HCT116 (cell line): ENCODE measurements at regions not wholly inside any gene's neighbourhood (a gene's known extent, or its start where the extent isn't known, plus 50 kb on each side); places are given as distances from the start of the nearest gene placed in this dataset.

Experiments
- ATAC-seq: fragments of 200-7000 bp; cut with Tn5 transposase; 2 replicates; pipeline ENCODE4 v1.9.1; 2020; ENCODE audit warnings: mild to moderate bottlenecking, moderate library complexity
- BruUV-seq: library from RNA; stranded (reverse); fragments of 400-500 nt; replicated peaks from 2 replicates; lab custom pipeline; 2021; lab: Mats Ljungman, UMichigan
- CTCF ChIA-PET: fragments of 300-600 bp; sonication (Branson Sonifier 250); formaldehyde crosslinking; loops from one replicate; lab custom pipeline; 2021; ENCODE audit warnings: antibody characterized with exemption; lab: Charles Lee
- POLR2A ChIA-PET: fragments of 300-600, 350-600 bp; sonication (Branson Sonifier 250); formaldehyde crosslinking; loops from one replicate; lab custom pipeline; 2021; ENCODE audit warnings: antibody characterized with exemption; lab: Charles Lee
- RAD21 ChIA-PET, 2 experiments: fragments of 300-600 bp; sonication (Branson Sonifier 250); formaldehyde crosslinking; loops; one replicate each; lab custom pipeline; 2023; ENCODE audit warnings: low total read pairs in 2 of 2; ENCODE audit not compliant: uncharacterized antibody in 2 of 2, unreplicated experiment in 2 of 2, low non-redundant PET in 1 of 2; lab: Charles Lee
- DNase-seq: peaks from one replicate; pipeline ENCODE4 v3.0.0-alpha.2; 2010; ENCODE audit warnings: low read depth, low spot score
- H2AFZ ChIP-seq: fragments of 200-600 bp; shearing (Covaris generic), sonication (generic); 2 replicates; pipeline ENCODE4 v1.6.1; 2017; ENCODE audit warnings: low read depth, mixed run types, mixed read lengths, antibody characterized with exemption, low read length; ENCODE audit not compliant: poor library complexity, severe bottlenecking
- H3K27ac ChIP-seq: 2 replicates; pipeline ENCODE4 v1.5.1; 2012; ENCODE audit warnings: low read depth, low read length
- H3K27me3 ChIP-seq: fragments of 200-600 bp; sonication (generic); 2 replicates; pipeline ENCODE4 v1.6.1; 2016; ENCODE audit warnings: mixed run types, low read length, mixed read lengths; ENCODE audit not compliant: insufficient read depth
- H3K36me3 ChIP-seq, 2 experiments: fragments of 200-500 bp in 1 of 2; fragments of 200-600 bp in 1 of 2; sonication (Bioruptor generic) in 1 of 2; sonication (generic) in 1 of 2; 2 replicates each; pipeline versions ENCODE4 v1.5.1 to v1.6.1; 2014 to 2016; ENCODE audit warnings: low read length in 2 of 2, inconsistent platforms in 1 of 2, mixed read lengths in 1 of 2, mixed run types in 1 of 2; ENCODE audit not compliant: insufficient read depth in 2 of 2, control insufficient read depth in 1 of 2
- H3K4me1 ChIP-seq, 2 experiments: fragments of 200-600 bp in 1 of 2; sonication (generic) in 1 of 2; 2 replicates each; pipeline versions ENCODE4 v1.5.1 to v1.6.1; 2012 to 2017; ENCODE audit warnings: low read length in 2 of 2, inconsistent platforms in 1 of 2, mild to moderate bottlenecking in 1 of 2, mixed read lengths in 1 of 2, mixed run types in 1 of 2, moderate library complexity in 1 of 2; ENCODE audit not compliant: insufficient read depth in 2 of 2, control insufficient read depth in 1 of 2
- H3K4me2 ChIP-seq: fragments of 200-600 bp; sonication (generic); 2 replicates; pipeline ENCODE4 v1.6.1; 2017; ENCODE audit warnings: mixed run types, low read length, mixed read lengths
- H3K4me3 ChIP-seq, 2 experiments: fragments of 200-600 bp in 1 of 2; sonication (generic) in 1 of 2; replicated peaks in 1 of 2; 2 replicates each; pipeline ENCODE4 v1.5.1; 2011 to 2016; ENCODE audit warnings: low read length in 2 of 2, control low read depth in 1 of 2, low read depth in 1 of 2, mild to moderate bottlenecking in 1 of 2, mixed read lengths in 1 of 2, mixed run types in 1 of 2
- H3K79me2 ChIP-seq: fragments of 200-600 bp; sonication (generic); 2 replicates; pipeline ENCODE4 v1.6.1; 2017; ENCODE audit warnings: mild to moderate bottlenecking, mixed run types, low read length, moderate library complexity, mixed read lengths; ENCODE audit not compliant: insufficient read depth
- H3K9ac ChIP-seq: fragments of 200-600 bp; sonication (generic); 2 replicates; pipeline ENCODE4 v1.6.1; 2016; ENCODE audit warnings: low read length, mixed read lengths
- H3K9me2 ChIP-seq: fragments of 200-600 bp; sonication (generic), shearing (Covaris generic); 2 replicates; pipeline ENCODE4 v1.6.1; 2017; ENCODE audit warnings: mixed run types, mild to moderate bottlenecking, moderate library complexity; ENCODE audit not compliant: insufficient read depth
- H3K9me3 ChIP-seq, 2 experiments: fragments of 200-500 bp in 1 of 2; fragments of 200-600 bp in 1 of 2; sonication (Bioruptor generic) in 1 of 2; sonication (generic) in 1 of 2; 2 replicates each; pipeline ENCODE4 v1.6.1; 2014 to 2017; ENCODE audit warnings: low read length in 2 of 2, mixed read lengths in 2 of 2, inconsistent platforms in 1 of 2, low read depth in 1 of 2, mild to moderate bottlenecking in 1 of 2, mixed run types in 1 of 2, moderate library complexity in 1 of 2; ENCODE audit not compliant: control insufficient read depth in 1 of 2, insufficient read depth in 1 of 2
- H4K20me1 ChIP-seq: fragments of 200-600 bp; sonication (generic), shearing (Covaris generic); 2 replicates; pipeline ENCODE4 v1.6.1; 2017; ENCODE audit warnings: mixed run types, mild to moderate bottlenecking, moderate library complexity; ENCODE audit not compliant: insufficient read depth
- CEBPB ChIP-seq: IDR thresholded peaks from 2 replicates; pipeline ENCODE4 v1.6.1; 2012; ENCODE audit warnings: low read depth
- EGR1 ChIP-seq: IDR thresholded peaks from 2 replicates; pipeline ENCODE4 v1.6.1; 2012; ENCODE audit warnings: low read depth
- EZH2 ChIP-seq: fragments of 200-600 bp; sonication (generic); IDR thresholded peaks from 2 replicates; pipeline ENCODE4 v1.6.1; 2017; ENCODE audit warnings: antibody characterized with exemption, mixed run types
- POLR2A ChIP-seq: IDR thresholded peaks from 2 replicates; pipeline ENCODE4 v1.7.0; 2011; ENCODE audit warnings: borderline replicate concordance; ENCODE audit not compliant: insufficient read depth, insufficient read length; ENCODE audit errors: extremely low read depth
- SIN3A ChIP-seq: IDR thresholded peaks from 2 replicates; pipeline ENCODE4 v1.6.1; 2012; ENCODE audit warnings: low read depth
- SP1 ChIP-seq: IDR thresholded peaks from 2 replicates; pipeline ENCODE4 v1.6.1; 2012; ENCODE audit warnings: low read depth
- intact Hi-C: fragments of 100-400 bp; cut with micrococcal nuclease; formaldehyde crosslinking; loops from 2 replicates; pipeline ENCODE4 v1.10.0; 2022
- TF ChIP-seq, protein P1 (sequence below): IDR thresholded peaks from 2 replicates; pipeline ENCODE4 v1.6.1; 2011; ENCODE audit warnings: mild to moderate bottlenecking, low read length, moderate library complexity; ENCODE audit not compliant: insufficient replicate concordance; ENCODE audit errors: extremely low read depth
- TF ChIP-seq, protein P2 (sequence below): IDR thresholded peaks from 2 replicates; pipeline ENCODE4 v1.6.1; 2012; ENCODE audit warnings: low read depth

DNA sequence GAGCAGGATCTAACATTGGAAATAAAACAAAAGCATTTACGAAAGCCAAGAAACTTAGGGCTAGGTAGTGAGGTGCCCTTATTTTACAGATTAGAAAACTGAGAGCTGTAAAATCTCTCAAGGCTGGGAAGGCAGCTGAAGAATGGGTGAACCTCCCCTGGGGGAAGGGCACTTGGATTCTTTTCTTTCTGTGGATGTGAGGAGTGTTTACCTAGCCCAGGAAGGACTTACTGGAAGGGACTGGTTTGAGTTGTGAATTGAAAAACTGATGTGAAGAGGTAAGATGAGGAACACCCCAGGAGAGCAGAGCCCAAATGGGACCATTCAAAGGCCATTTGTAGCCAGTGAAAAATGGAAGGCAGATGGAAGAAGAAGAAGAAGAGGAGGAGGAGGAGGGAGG lies 74.7 kb upstream of the NGF start:
- no peak for TF ChIP-seq SP1
- TF ChIP-seq, protein P1, sequence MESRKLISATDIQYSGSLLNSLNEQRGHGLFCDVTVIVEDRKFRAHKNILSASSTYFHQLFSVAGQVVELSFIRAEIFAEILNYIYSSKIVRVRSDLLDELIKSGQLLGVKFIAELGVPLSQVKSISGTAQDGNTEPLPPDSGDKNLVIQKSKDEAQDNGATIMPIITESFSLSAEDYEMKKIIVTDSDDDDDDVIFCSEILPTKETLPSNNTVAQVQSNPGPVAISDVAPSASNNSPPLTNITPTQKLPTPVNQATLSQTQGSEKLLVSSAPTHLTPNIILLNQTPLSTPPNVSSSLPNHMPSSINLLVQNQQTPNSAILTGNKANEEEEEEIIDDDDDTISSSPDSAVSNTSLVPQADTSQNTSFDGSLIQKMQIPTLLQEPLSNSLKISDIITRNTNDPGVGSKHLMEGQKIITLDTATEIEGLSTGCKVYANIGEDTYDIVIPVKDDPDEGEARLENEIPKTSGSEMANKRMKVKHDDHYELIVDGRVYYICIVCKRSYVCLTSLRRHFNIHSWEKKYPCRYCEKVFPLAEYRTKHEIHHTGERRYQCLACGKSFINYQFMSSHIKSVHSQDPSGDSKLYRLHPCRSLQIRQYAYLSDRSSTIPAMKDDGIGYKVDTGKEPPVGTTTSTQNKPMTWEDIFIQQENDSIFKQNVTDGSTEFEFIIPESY: no peak
- TF ChIP-seq, protein P2, sequence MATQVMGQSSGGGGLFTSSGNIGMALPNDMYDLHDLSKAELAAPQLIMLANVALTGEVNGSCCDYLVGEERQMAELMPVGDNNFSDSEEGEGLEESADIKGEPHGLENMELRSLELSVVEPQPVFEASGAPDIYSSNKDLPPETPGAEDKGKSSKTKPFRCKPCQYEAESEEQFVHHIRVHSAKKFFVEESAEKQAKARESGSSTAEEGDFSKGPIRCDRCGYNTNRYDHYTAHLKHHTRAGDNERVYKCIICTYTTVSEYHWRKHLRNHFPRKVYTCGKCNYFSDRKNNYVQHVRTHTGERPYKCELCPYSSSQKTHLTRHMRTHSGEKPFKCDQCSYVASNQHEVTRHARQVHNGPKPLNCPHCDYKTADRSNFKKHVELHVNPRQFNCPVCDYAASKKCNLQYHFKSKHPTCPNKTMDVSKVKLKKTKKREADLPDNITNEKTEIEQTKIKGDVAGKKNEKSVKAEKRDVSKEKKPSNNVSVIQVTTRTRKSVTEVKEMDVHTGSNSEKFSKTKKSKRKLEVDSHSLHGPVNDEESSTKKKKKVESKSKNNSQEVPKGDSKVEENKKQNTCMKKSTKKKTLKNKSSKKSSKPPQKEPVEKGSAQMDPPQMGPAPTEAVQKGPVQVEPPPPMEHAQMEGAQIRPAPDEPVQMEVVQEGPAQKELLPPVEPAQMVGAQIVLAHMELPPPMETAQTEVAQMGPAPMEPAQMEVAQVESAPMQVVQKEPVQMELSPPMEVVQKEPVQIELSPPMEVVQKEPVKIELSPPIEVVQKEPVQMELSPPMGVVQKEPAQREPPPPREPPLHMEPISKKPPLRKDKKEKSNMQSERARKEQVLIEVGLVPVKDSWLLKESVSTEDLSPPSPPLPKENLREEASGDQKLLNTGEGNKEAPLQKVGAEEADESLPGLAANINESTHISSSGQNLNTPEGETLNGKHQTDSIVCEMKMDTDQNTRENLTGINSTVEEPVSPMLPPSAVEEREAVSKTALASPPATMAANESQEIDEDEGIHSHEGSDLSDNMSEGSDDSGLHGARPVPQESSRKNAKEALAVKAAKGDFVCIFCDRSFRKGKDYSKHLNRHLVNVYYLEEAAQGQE: no peak
- no peak for TF ChIP-seq SIN3A
- no peak for TF ChIP-seq EZH2
- TF ChIP-seq EGR1: no peak
- no peak for TF ChIP-seq CEBPB
- no peak for TF ChIP-seq POLR2A
- TF ChIP-seq, all 23 proteins: peak for 0
- no peaks in the 10 kb centered on the region for H3K36me3 ChIP-seq
- H3K9me3 ChIP-seq: no peaks in the 10 kb centered on the region
- intact Hi-C loops: no loop called here
- H2AFZ ChIP-seq: no peak overlapping the region
- no peaks in the 10 kb centered on the region for H4K20me1 ChIP-seq
- BruUV-seq: no TSS peak
- H3K79me2 ChIP-seq: no peaks in the 10 kb centered on the region
- no peak overlapping the region for H3K9ac ChIP-seq
- no peak overlapping the region for H3K4me2 ChIP-seq
- DNase-seq (no peak), ATAC-seq (no peak)
- POLR2A ChIA-PET: no interaction called here
- H3K27me3 ChIP-seq: no peaks in the 10 kb centered on the region
- peaks cover 0 to 9% of the 10 kb centered on the region in 2 experiments; a peak in 2 of 4 replicates for H3K4me1 ChIP-seq
- H3K9me2 ChIP-seq: no peaks in the 10 kb centered on the region
- H3K4me3 ChIP-seq: no peak overlapping the region
- RAD21 ChIA-PET: no interaction called here
- H3K27ac ChIP-seq: no peak overlapping the region
- CTCF ChIA-PET: no interaction called here
